Stimulated activated CD8-positive, alpha-beta memory T cell treated with anti-CD3 and anti-CD28 coated beads, Interleukin-12 subunit alpha, Interleukin-12 subunit beta, amount 100 ng/mL, for 1 hour (primary cell): ENCODE measurements at regions not wholly inside any gene's neighbourhood (a gene's known extent, or its start where the extent isn't known, plus 50 kb on each side); places are given as distances from the start of the nearest gene placed in this dataset.

Experiments
- DNase-seq: peaks from one replicate; pipeline ENCODE4 v3.0.0-alpha.2; 2020; ENCODE audit warnings: low read depth

- DNase-seq, result no peak
Measured at GRCh38 chr1:209223791-209224190, 359.7 kb upstream of the CAMK1G start.

GRCh38 chr1:209224886-209225285 is 358.6 kb upstream of the CAMK1G start:
- no peak for DNase-seq

- DNase-seq, result no peak
Measured at GRCh38 chr1:209227171-209227570, 356.3 kb upstream of the CAMK1G start.

- DNase-seq, result no peak
Measured at GRCh38 chr1:209227941-209228340, 355.6 kb upstream of the CAMK1G start.

GRCh38 chr1:209229494-209230061 is 353.9 kb upstream of the CAMK1G start:
- no peak for DNase-seq

GRCh38 chr1:209230314-209230713 is 353.2 kb upstream of the CAMK1G start:
- DNase-seq, result no peak

GRCh38 chr1:209231476-209232156 is 351.9 kb upstream of the CAMK1G start:
- DNase-seq, result no peak

- DNase-seq, result no peak
Measured at GRCh38 chr1:209232197-209232596, 351.3 kb upstream of the CAMK1G start.

GRCh38 chr1:209232759-209233158 is 350.8 kb upstream of the CAMK1G start:
- DNase-seq, result no peak

GRCh38 chr1:209235166-209235565 is 348.3 kb upstream of the CAMK1G start:
- DNase-seq, result no peak

GRCh38 chr1:209238356-209238755 is 345.2 kb upstream of the CAMK1G start:
- DNase-seq, result no peak

GRCh38 chr1:209240351-209240750 is 343.2 kb upstream of the CAMK1G start:
- no peak for DNase-seq

- DNase-seq, result no peak
Measured at GRCh38 chr1:209241487-209241886, 342.0 kb upstream of the CAMK1G start.

- DNase-seq, result peak; percentile 18
Measured at GRCh38 chr1:209248649-209249279, 334.8 kb upstream of the CAMK1G start.

- DNase-seq, result no peak
Measured at GRCh38 chr1:209249280-209249670, 334.2 kb upstream of the CAMK1G start.

GRCh38 chr1:209249785-209250440 is 333.6 kb upstream of the CAMK1G start:
- no peak for DNase-seq

- DNase-seq, result no peak
Measured at GRCh38 chr1:209250861-209251636, 332.5 kb upstream of the CAMK1G start.

GRCh38 chr1:209256766-209257350 is 326.7 kb upstream of the CAMK1G start:
- DNase-seq, result no peak

GRCh38 chr1:209257454-209257853 is 326.1 kb upstream of the CAMK1G start:
- no peak for DNase-seq

GRCh38 chr1:209260136-209260535 is 323.4 kb upstream of the CAMK1G start:
- DNase-seq, result no peak

GRCh38 chr1:209262631-209263030 is 320.9 kb upstream of the CAMK1G start:
- DNase-seq, result no peak

GRCh38 chr1:209265301-209265700 is 318.2 kb upstream of the CAMK1G start:
- no peak for DNase-seq
